Lung (tissue), 11 donors: ENCODE measurements at regions not wholly inside any gene's neighbourhood (a gene's known extent, or its start where the extent isn't known, plus 50 kb on each side); places are given as distances from the start of the nearest gene placed in this dataset.

Experiments
- ATAC-seq: fragments of 200-7000 bp; cut with Tn5 transposase; one replicate; pipeline ENCODE4 v1.9.1; 2020; ENCODE audit warnings: moderate number of reproducible peaks; ENCODE audit not compliant: insufficient read depth, low FRiP score
- DNase-seq, 3 donors: peaks; one replicate each; pipeline ENCODE4 v3.0.0-alpha.2; 2013 to 2017
- H3K27ac ChIP-seq, 2 donors: one replicate each; pipeline ENCODE4 v1.5.1; 2013; ENCODE audit warnings: mild to moderate bottlenecking in 2 of 2, moderate library complexity in 2 of 2, control low read depth in 1 of 2, inconsistent platforms in 1 of 2, low read depth in 1 of 2, low read length in 1 of 2
- H3K27me3 ChIP-seq, 3 donors: one replicate each; pipeline ENCODE4 v1.5.1; 2013; ENCODE audit warnings: low read length in 2 of 3; ENCODE audit not compliant: control insufficient read depth in 3 of 3, insufficient read depth in 3 of 3
- H3K36me3 ChIP-seq, 4 donors: one replicate each; pipeline ENCODE4 v1.5.1; 2013; ENCODE audit warnings: low read length in 4 of 4, mild to moderate bottlenecking in 1 of 4, moderate library complexity in 1 of 4; ENCODE audit not compliant: control insufficient read depth in 4 of 4, insufficient read depth in 4 of 4
- H3K4me1 ChIP-seq, 5 donors: one replicate each; pipeline ENCODE4 v1.5.1; 2013; ENCODE audit warnings: low read length in 5 of 5, mild to moderate bottlenecking in 2 of 5, moderate library complexity in 1 of 5; ENCODE audit not compliant: control insufficient read depth in 5 of 5, insufficient read depth in 5 of 5
- H3K4me3 ChIP-seq: one replicate; pipeline ENCODE4 v1.5.1; 2013; ENCODE audit warnings: mild to moderate bottlenecking, control low read depth, moderate library complexity
- H3K9ac ChIP-seq, 2 donors: one replicate each; pipeline ENCODE4 v1.5.1; 2013; ENCODE audit warnings: low read length in 2 of 2, control low read depth in 1 of 2; ENCODE audit not compliant: insufficient read depth in 1 of 2
- H3K9me3 ChIP-seq, 4 donors: one replicate each; pipeline ENCODE4 v1.5.1; 2013; ENCODE audit warnings: low read length in 3 of 4, mild to moderate bottlenecking in 1 of 4, moderate library complexity in 1 of 4; ENCODE audit not compliant: control insufficient read depth in 4 of 4, insufficient read depth in 3 of 4
- WGBS, 2 donors: extraction: QIAGEN DNeasy Blood & Tissue Kit; methylation state at CpG; one replicate each; pipeline ENCODE4 v1.1.7; 2013; 5-methylcytosine and 5-hydroxymethylcytosine counted together
- TF ChIP-seq, protein P1 (sequence below): IDR thresholded peaks from 2 replicates; pipeline ENCODE4 v1.5.1; 2012; ENCODE audit warnings: mild to moderate bottlenecking; ENCODE audit errors: control extremely low read depth, extremely low read depth
- donor health status: control.
- donor health status: control.
- donor health status: Bipolar disorder and iron deficiency.
- donor health status: healthy.
- donor health status: DM: yes; HTN: yes; CAD: no.

DNA sequence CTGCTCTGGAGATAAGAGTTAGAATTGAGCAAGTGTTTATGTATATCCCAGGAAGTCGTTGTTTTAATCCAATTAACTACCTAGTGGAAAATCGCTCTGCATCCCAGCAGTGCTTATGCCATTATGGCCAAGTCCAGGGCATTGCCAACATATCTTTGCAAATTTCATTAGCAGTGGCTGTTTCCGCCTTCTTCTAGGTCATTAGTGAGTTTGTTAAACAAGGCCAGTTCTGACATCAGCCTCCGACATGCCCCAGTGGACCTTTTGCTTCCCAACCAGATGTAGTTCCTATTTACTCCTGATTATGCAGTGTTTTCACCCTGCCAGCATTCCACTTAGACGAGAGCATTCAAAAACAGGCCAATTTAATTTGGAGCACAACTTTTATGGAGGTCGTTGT, 106.8 kb upstream of the FAM78B start:
- Histone ChIP-seq H3K27ac (no peak overlapping the region), H3K27me3 (no peaks in the 10 kb centered on the region), H3K9me3 (peaks cover 0 to 12% (median 5%) of the 10 kb centered on the region in 4 donors), H3K36me3 (no peaks in the 10 kb centered on the region), H3K4me1 (no peaks in the 10 kb centered on the region), H3K9ac (no peak overlapping the region), H3K4me3 (no peak overlapping the region)
- TF ChIP-seq, protein P1, sequence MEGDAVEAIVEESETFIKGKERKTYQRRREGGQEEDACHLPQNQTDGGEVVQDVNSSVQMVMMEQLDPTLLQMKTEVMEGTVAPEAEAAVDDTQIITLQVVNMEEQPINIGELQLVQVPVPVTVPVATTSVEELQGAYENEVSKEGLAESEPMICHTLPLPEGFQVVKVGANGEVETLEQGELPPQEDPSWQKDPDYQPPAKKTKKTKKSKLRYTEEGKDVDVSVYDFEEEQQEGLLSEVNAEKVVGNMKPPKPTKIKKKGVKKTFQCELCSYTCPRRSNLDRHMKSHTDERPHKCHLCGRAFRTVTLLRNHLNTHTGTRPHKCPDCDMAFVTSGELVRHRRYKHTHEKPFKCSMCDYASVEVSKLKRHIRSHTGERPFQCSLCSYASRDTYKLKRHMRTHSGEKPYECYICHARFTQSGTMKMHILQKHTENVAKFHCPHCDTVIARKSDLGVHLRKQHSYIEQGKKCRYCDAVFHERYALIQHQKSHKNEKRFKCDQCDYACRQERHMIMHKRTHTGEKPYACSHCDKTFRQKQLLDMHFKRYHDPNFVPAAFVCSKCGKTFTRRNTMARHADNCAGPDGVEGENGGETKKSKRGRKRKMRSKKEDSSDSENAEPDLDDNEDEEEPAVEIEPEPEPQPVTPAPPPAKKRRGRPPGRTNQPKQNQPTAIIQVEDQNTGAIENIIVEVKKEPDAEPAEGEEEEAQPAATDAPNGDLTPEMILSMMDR = no peak
- no peak for ATAC-seq
- DNase-seq = no peak
- 55 to 67% methylated on average over 6 of the region's 6 CpGs for WGBS, 2 donors

DNA sequence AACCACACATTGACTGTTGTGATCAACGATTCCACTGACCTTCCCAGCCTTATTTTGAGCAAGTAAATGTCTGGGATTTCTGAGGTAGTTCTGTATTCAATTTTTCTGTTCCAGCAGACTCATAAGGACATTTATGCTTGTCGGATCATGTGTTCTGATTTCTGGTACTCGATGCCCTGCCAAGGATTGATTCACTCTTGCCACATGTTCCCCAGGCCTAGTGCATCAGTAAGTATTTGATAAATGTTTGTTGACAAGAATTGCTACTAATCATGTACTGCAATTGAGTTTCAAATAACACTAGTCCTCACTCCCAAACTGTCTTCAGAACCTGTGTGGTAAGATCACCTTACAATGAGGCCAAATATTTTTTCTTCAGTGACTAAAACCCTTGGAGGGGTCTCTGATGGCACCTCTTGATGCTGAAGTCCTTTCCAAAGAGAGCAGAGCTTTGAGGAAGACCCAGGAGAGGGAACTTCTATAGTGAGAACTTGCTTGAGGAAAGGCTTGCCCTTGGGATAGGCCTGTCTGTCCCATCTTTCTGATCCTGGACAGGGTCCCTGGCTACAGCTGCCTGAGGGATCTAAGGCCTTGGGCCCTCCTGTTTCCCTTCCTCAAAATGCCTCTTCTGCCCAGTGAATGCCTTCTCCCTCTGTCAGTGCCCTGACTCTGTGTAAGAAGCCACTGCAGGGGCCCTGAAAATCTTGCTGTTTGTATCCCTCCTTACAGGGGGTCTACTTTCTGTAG, 115.8 kb upstream of the FAM78B start:
- WGBS, 2 donors = 64 to 81% methylated on average over 3 of the region's 3 CpGs
- Histone ChIP-seq H3K27me3 (no peaks in the 10 kb centered on the region), H3K27ac (no peak overlapping the region), H3K9ac (no peak overlapping the region), H3K9me3 (no peaks in the 10 kb centered on the region), H3K36me3 (no peaks in the 10 kb centered on the region), H3K4me3 (no peak overlapping the region), H3K4me1 (no peaks in the 10 kb centered on the region)
- DNase-seq (no peak), ATAC-seq (no peak)
- TF ChIP-seq, protein P1 = no peak

DNA sequence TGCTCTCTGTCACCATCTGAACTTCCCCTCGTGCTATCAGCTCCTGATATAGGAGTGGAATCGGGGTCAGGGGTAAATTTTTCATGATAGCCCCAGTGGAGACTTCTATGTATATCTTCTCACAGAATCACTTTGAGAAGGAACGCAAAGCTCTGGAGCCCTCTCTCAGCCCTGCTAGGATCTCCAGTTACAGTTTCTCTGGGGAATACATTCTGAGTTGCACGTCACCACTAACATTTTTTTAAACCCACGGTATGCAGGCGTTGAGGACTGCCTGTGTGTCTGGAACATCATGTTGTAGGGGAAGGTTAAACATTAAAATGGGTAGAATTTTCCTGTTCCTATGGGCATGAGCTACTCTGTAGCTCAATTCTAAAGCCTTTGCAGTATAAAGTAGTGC, 116.4 kb upstream of the FAM78B start:
- ATAC-seq (no peak), DNase-seq (no peak)
- Histone ChIP-seq H3K36me3 (no peaks in the 10 kb centered on the region), H3K9me3 (no peaks in the 10 kb centered on the region), H3K27ac (no peak overlapping the region), H3K27me3 (no peaks in the 10 kb centered on the region), H3K9ac (no peak overlapping the region), H3K4me3 (no peak overlapping the region), H3K4me1 (no peaks in the 10 kb centered on the region)
- WGBS, 2 donors = 58 to 73% methylated on average over 6 of the region's 6 CpGs
- TF ChIP-seq, protein P1 = no peak

DNA sequence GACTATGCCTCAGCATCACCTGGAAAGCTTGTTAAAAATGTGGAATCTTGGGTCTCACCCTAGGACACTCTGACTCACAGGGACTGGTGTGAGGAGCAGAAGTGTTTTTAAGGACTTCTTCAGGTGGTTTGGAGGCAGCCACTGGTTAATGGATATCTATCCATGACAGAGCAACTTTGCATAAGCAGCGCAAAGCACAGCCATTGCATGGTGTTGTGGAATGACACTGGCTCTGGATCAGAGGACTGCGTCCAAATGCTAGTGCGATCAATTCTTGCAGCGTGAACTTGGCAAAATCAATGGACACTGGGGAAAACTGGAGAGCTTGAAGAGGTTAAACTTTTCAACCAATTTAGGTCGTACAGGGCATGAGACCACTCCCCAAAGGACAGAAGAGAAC, 116.8 kb upstream of the FAM78B start:
- H3K36me3 ChIP-seq = no peaks in the 10 kb centered on the region

More for the DNA sequence above, 116.8 kb upstream of the FAM78B start:
- no peak overlapping the region for H3K4me3 ChIP-seq
- H3K27ac ChIP-seq = no peak overlapping the region
- no peaks in the 10 kb centered on the region for H3K9me3 ChIP-seq
- TF ChIP-seq, protein P1 = no peak
- no peak for DNase-seq
- H3K27me3 ChIP-seq = no peaks in the 10 kb centered on the region
- WGBS, 2 donors = 85 to 86% methylated on average over 5 of the region's 5 CpGs
- no peak for ATAC-seq
- H3K4me1 ChIP-seq = no peaks in the 10 kb centered on the region
- H3K9ac ChIP-seq = no peak overlapping the region
